ENCODE measurements at regions not wholly inside any gene's neighbourhood (a gene's known extent, or its start where the extent isn't known, plus 50 kb on each side); places are given as distances from the start of the nearest gene placed in this dataset.

DNA sequence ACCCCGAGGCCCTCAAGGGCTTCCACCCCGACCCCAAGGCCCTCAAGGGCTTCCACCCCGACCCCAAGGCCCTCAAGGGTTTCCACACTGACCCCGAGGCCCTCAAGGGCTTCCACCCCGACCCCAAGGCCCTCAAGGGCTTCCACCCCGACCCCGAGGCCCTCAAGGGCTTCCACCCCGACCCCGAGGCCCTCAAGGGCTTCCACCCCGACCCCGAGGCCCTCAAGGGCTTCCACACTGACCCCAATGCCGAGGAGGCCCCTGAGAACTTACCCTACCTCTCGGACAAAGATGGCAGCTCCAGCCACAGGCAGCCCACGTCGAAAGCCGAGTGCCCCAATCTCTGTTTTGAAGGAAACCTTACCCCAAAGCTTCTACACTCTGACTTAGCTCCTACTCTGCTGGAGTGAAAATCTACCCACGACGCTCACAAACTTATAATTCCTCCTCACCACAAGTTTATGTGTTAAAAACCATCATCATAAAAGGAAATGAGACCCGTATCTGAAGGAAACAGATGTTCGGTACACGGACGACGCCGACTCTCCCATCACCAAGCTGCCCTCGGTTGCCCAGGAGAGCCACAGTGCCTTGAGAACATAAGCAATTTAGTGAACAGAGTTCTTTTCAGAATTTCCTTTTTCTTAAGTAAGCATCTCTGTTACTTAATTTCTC, 61.2 kb upstream of the RPH3AL start (continued):
- TF ChIP-seq, protein P1, sequence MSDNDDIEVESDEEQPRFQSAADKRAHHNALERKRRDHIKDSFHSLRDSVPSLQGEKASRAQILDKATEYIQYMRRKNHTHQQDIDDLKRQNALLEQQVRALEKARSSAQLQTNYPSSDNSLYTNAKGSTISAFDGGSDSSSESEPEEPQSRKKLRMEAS (IDR thresholded peaks at IDR 0.05), result no peak
- TF ChIP-seq, protein P2, sequence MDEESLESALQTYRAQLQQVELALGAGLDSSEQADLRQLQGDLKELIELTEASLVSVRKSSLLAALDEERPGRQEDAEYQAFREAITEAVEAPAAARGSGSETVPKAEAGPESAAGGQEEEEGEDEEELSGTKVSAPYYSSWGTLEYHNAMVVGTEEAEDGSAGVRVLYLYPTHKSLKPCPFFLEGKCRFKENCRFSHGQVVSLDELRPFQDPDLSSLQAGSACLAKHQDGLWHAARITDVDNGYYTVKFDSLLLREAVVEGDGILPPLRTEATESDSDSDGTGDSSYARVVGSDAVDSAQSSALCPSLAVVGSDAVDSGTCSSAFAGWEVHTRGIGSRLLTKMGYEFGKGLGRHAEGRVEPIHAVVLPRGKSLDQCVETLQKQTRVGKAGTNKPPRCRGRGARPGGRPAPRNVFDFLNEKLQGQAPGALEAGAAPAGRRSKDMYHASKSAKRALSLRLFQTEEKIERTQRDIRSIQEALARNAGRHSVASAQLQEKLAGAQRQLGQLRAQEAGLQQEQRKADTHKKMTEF (CRISPR knock-in tag; IDR thresholded peaks at IDR 0.05), result no peak
- TF ChIP-seq REL (CRISPR knock-in tag; conservative IDR thresholded peaks at IDR 0.05) (no peak), HNF4A (CRISPR knock-in tag; IDR thresholded peaks at IDR 0.05) (no peak), FOXA3 (CRISPR knock-in tag; IDR thresholded peaks at IDR 0.05) (no peak), STAG1 (CRISPR knock-in tag; IDR thresholded peaks at IDR 0.05) (no peak), ZNF232 (CRISPR knock-in tag; IDR thresholded peaks at IDR 0.05; ENCODE audit: borderline replicate concordance) (no peak)
- TF ChIP-seq, protein P3, sequence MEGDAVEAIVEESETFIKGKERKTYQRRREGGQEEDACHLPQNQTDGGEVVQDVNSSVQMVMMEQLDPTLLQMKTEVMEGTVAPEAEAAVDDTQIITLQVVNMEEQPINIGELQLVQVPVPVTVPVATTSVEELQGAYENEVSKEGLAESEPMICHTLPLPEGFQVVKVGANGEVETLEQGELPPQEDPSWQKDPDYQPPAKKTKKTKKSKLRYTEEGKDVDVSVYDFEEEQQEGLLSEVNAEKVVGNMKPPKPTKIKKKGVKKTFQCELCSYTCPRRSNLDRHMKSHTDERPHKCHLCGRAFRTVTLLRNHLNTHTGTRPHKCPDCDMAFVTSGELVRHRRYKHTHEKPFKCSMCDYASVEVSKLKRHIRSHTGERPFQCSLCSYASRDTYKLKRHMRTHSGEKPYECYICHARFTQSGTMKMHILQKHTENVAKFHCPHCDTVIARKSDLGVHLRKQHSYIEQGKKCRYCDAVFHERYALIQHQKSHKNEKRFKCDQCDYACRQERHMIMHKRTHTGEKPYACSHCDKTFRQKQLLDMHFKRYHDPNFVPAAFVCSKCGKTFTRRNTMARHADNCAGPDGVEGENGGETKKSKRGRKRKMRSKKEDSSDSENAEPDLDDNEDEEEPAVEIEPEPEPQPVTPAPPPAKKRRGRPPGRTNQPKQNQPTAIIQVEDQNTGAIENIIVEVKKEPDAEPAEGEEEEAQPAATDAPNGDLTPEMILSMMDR (CRISPR knock-in tag; IDR thresholded peaks at IDR 0.05), result no peak
- TF ChIP-seq, protein P4, sequence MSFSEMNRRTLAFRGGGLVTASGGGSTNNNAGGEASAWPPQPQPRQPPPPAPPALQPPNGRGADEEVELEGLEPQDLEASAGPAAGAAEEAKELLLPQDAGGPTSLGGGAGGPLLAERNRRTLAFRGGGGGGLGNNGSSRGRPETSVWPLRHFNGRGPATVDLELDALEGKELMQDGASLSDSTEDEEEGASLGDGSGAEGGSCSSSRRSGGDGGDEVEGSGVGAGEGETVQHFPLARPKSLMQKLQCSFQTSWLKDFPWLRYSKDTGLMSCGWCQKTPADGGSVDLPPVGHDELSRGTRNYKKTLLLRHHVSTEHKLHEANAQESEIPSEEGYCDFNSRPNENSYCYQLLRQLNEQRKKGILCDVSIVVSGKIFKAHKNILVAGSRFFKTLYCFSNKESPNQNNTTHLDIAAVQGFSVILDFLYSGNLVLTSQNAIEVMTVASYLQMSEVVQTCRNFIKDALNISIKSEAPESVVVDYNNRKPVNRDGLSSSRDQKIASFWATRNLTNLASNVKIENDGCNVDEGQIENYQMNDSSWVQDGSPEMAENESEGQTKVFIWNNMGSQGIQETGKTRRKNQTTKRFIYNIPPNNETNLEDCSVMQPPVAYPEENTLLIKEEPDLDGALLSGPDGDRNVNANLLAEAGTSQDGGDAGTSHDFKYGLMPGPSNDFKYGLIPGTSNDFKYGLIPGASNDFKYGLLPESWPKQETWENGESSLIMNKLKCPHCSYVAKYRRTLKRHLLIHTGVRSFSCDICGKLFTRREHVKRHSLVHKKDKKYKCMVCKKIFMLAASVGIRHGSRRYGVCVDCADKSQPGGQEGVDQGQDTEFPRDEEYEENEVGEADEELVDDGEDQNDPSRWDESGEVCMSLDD (CRISPR knock-in tag; IDR thresholded peaks at IDR 0.05; ENCODE audit: borderline replicate concordance), result no peak

Data from HepG2 (cell line).